ENCODE measurements at regions not wholly inside any gene's neighbourhood (a gene's known extent, or its start where the extent isn't known, plus 50 kb on each side); places are given as distances from the start of the nearest gene placed in this dataset.

- Histone ChIP-seq H3K36me3 (ENCODE audit: control insufficient read depth in 1 of 2, insufficient read depth in 2 of 2, low read depth in 1 of 2, low read length in 2 of 2) (no peaks in the 10 kb centered on the region), H3K4me1 (ENCODE audit: control insufficient read depth, insufficient read depth, low read depth, low read length) (no peaks in the 10 kb centered on the region), H3K79me1 (replicated peaks; ENCODE audit: low read length, poor library complexity, severe bottlenecking) (no peaks in the 10 kb centered on the region), H3K23ac (ENCODE audit: low read length in 2 of 2) (no peak overlapping the region), H3K27me3 (ENCODE audit: control insufficient read depth in 1 of 2, insufficient read depth in 1 of 2, low read length in 2 of 2) (no peaks in the 10 kb centered on the region), H2AK5ac (ENCODE audit: low read length, severe bottlenecking) (no peak overlapping the region), H3K9me3 (ENCODE audit: control insufficient read depth, low read length) (no peaks in the 10 kb centered on the region), H2BK15ac (ENCODE audit: low read depth, poor library complexity, severe bottlenecking) (no peak overlapping the region), H4K8ac (ENCODE audit: low read length) (no peak overlapping the region), H4K91ac (ENCODE audit: low read length) (no peak overlapping the region), H3K4me2 (ENCODE audit: low read length, poor library complexity, severe bottlenecking) (no peak overlapping the region), H3K18ac (ENCODE audit: low read depth in 1 of 2, low read length in 2 of 2) (no peak overlapping the region), H3K4me3 (ENCODE audit: insufficient read depth in 1 of 2, low read depth in 1 of 2, low read length in 2 of 2) (no peak overlapping the region), H3K14ac (ENCODE audit: low read length in 2 of 2) (no peak overlapping the region), H3K4ac (ENCODE audit: low read depth in 1 of 2, low read length in 2 of 2) (no peak overlapping the region), H2BK5ac (ENCODE audit: low read depth, low read length, poor library complexity, severe bottlenecking) (no peak overlapping the region), H2BK120ac (ENCODE audit: low read depth, low read length) (no peak overlapping the region), H3K27ac (ENCODE audit: low read length, poor library complexity, severe bottlenecking) (no peak overlapping the region), H3K9ac (ENCODE audit: low read length) (no peak overlapping the region), H2AFZ (ENCODE audit: low read depth, low read length) (no peak overlapping the region), H2BK12ac (ENCODE audit: low read length in 2 of 2) (peak overlapping the region; percentile 28 to 87)
- WGBS: no CpG with 5 or more reads among the region's 1 CpG
- no peak for DNase-seq
These were observed 185.2 kb downstream of the TMTC3 start for GRCh38 chr12:88327276-88327675.

GRCh38 chr12:88328090-88328489, 186.0 kb downstream of the TMTC3 start:
- Histone ChIP-seq H3K4me2 (ENCODE audit: low read length, poor library complexity, severe bottlenecking) (no peak overlapping the region), H2BK12ac (ENCODE audit: low read length in 2 of 2) (peak overlapping the region; percentile 39 to 93), H3K18ac (ENCODE audit: low read depth in 1 of 2, low read length in 2 of 2) (peak overlapping the region in 1 of 2 experiments; percentile 12), H3K27ac (ENCODE audit: low read length, poor library complexity, severe bottlenecking) (no peak overlapping the region), H3K27me3 (ENCODE audit: control insufficient read depth in 1 of 2, insufficient read depth in 1 of 2, low read length in 2 of 2) (no peaks in the 10 kb centered on the region), H4K91ac (ENCODE audit: low read length) (no peak overlapping the region), H3K79me1 (replicated peaks; ENCODE audit: low read length, poor library complexity, severe bottlenecking) (no peaks in the 10 kb centered on the region), H2BK15ac (ENCODE audit: low read depth, poor library complexity, severe bottlenecking) (no peak overlapping the region), H3K4me3 (ENCODE audit: insufficient read depth in 1 of 2, low read depth in 1 of 2, low read length in 2 of 2) (no peak overlapping the region), H3K36me3 (ENCODE audit: control insufficient read depth in 1 of 2, insufficient read depth in 2 of 2, low read depth in 1 of 2, low read length in 2 of 2) (no peaks in the 10 kb centered on the region), H2AK5ac (ENCODE audit: low read length, severe bottlenecking) (no peak overlapping the region), H2AFZ (ENCODE audit: low read depth, low read length) (no peak overlapping the region), H3K14ac (ENCODE audit: low read length in 2 of 2) (no peak overlapping the region), H3K4ac (ENCODE audit: low read depth in 1 of 2, low read length in 2 of 2) (no peak overlapping the region), H3K23ac (ENCODE audit: low read length in 2 of 2) (no peak overlapping the region), H3K9me3 (ENCODE audit: control insufficient read depth, low read length) (no peaks in the 10 kb centered on the region), H2BK5ac (ENCODE audit: low read depth, low read length, poor library complexity, severe bottlenecking) (no peak overlapping the region), H3K9ac (ENCODE audit: low read length) (peak overlapping the region; percentile 20), H2BK120ac (ENCODE audit: low read depth, low read length) (no peak overlapping the region), H3K4me1 (ENCODE audit: control insufficient read depth, insufficient read depth, low read depth, low read length) (no peaks in the 10 kb centered on the region), H4K8ac (ENCODE audit: low read length) (no peak overlapping the region)
- no peak for DNase-seq
- 89% methylated on average over 1 of the region's 3 CpGs for WGBS

DNA sequence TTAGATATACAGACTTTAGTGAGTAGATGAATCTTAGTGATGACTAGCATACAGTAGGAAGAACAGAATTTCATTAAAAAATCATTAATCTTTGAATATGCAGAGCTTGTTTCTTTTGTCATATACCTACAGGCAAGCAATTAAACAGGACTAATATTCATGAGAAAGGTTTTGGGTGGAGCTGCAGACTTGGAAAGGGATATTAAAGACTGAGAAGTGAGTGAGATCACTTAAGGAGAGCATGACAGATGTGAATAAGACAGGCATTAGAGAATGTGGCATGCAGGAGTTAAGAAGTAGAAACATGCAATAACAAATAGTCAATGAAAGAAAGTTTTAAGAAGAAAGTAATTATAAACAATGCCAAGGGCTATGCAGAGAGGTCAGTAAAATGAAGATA, 187.7 kb downstream of the TMTC3 start:
- H3K36me3 ChIP-seq (ENCODE audit: control insufficient read depth in 1 of 2, insufficient read depth in 2 of 2, low read depth in 1 of 2, low read length in 2 of 2): no peaks in the 10 kb centered on the region
- no peak overlapping the region for H2AFZ ChIP-seq (ENCODE audit: low read depth, low read length)
- no peak overlapping the region for H3K4ac ChIP-seq (ENCODE audit: low read depth in 1 of 2, low read length in 2 of 2)
- H3K23ac ChIP-seq (ENCODE audit: low read length in 2 of 2): no peak overlapping the region
- H4K8ac ChIP-seq (ENCODE audit: low read length): no peak overlapping the region
- H3K9me3 ChIP-seq (ENCODE audit: control insufficient read depth, low read length): no peaks in the 10 kb centered on the region
- H3K27me3 ChIP-seq (ENCODE audit: control insufficient read depth in 1 of 2, insufficient read depth in 1 of 2, low read length in 2 of 2): no peaks in the 10 kb centered on the region
- no peak for DNase-seq
- H4K91ac ChIP-seq (ENCODE audit: low read length): no peak overlapping the region
- no peak overlapping the region for H3K9ac ChIP-seq (ENCODE audit: low read length)
- no peak overlapping the region for H3K4me2 ChIP-seq (ENCODE audit: low read length, poor library complexity, severe bottlenecking)
- no peak overlapping the region for H2BK120ac ChIP-seq (ENCODE audit: low read depth, low read length)
- H3K4me1 ChIP-seq (ENCODE audit: control insufficient read depth, insufficient read depth, low read depth, low read length): no peaks in the 10 kb centered on the region
- no peaks in the 10 kb centered on the region for H3K79me1 ChIP-seq (replicated peaks; ENCODE audit: low read length, poor library complexity, severe bottlenecking)
- H2AK5ac ChIP-seq (ENCODE audit: low read length, severe bottlenecking): no peak overlapping the region
- no peak overlapping the region for H2BK12ac ChIP-seq (ENCODE audit: low read length in 2 of 2)
- H2BK5ac ChIP-seq (ENCODE audit: low read depth, low read length, poor library complexity, severe bottlenecking): no peak overlapping the region
- H2BK15ac ChIP-seq (ENCODE audit: low read depth, poor library complexity, severe bottlenecking): no peak overlapping the region
- no peak overlapping the region for H3K14ac ChIP-seq (ENCODE audit: low read length in 2 of 2)
- no peak overlapping the region for H3K18ac ChIP-seq (ENCODE audit: low read depth in 1 of 2, low read length in 2 of 2)
- H3K27ac ChIP-seq (ENCODE audit: low read length, poor library complexity, severe bottlenecking): no peak overlapping the region
- no peak overlapping the region for H3K4me3 ChIP-seq (ENCODE audit: insufficient read depth in 1 of 2, low read depth in 1 of 2, low read length in 2 of 2)

- Histone ChIP-seq H3K4me2 (ENCODE audit: low read length, poor library complexity, severe bottlenecking) (no peak overlapping the region), H3K36me3 (ENCODE audit: control insufficient read depth in 1 of 2, insufficient read depth in 2 of 2, low read depth in 1 of 2, low read length in 2 of 2) (no peaks in the 10 kb centered on the region), H3K9me3 (ENCODE audit: control insufficient read depth, low read length) (no peaks in the 10 kb centered on the region), H2BK15ac (ENCODE audit: low read depth, poor library complexity, severe bottlenecking) (peak overlapping the region; percentile 56), H2BK12ac (ENCODE audit: low read length in 2 of 2) (peak overlapping the region in 1 of 2 experiments; percentile 54), H3K79me1 (replicated peaks; ENCODE audit: low read length, poor library complexity, severe bottlenecking) (no peaks in the 10 kb centered on the region), H3K27ac (ENCODE audit: low read length, poor library complexity, severe bottlenecking) (no peak overlapping the region), H4K8ac (ENCODE audit: low read length) (no peak overlapping the region), H2BK5ac (ENCODE audit: low read depth, low read length, poor library complexity, severe bottlenecking) (no peak overlapping the region), H3K4ac (ENCODE audit: low read depth in 1 of 2, low read length in 2 of 2) (no peak overlapping the region), H3K4me3 (ENCODE audit: insufficient read depth in 1 of 2, low read depth in 1 of 2, low read length in 2 of 2) (no peak overlapping the region), H3K14ac (ENCODE audit: low read length in 2 of 2) (no peak overlapping the region), H2AK5ac (ENCODE audit: low read length, severe bottlenecking) (no peak overlapping the region), H3K27me3 (ENCODE audit: control insufficient read depth in 1 of 2, insufficient read depth in 1 of 2, low read length in 2 of 2) (no peaks in the 10 kb centered on the region), H3K4me1 (ENCODE audit: control insufficient read depth, insufficient read depth, low read depth, low read length) (no peaks in the 10 kb centered on the region), H2AFZ (ENCODE audit: low read depth, low read length) (no peak overlapping the region), H3K23ac (ENCODE audit: low read length in 2 of 2) (no peak overlapping the region), H2BK120ac (ENCODE audit: low read depth, low read length) (no peak overlapping the region), H3K9ac (ENCODE audit: low read length) (no peak overlapping the region), H4K91ac (ENCODE audit: low read length) (no peak overlapping the region), H3K18ac (ENCODE audit: low read depth in 1 of 2, low read length in 2 of 2) (no peak overlapping the region)
- peak; percentile 57 for DNase-seq
- 88% methylated on average over 3 of the region's 3 CpGs for WGBS
These were observed 192.2 kb downstream of the TMTC3 start for GRCh38 chr12:88334271-88334670.

Measured in mesenchymal stem cell (in vitro differentiated cells and primary cell).